Pancreas (tissue), 10 donors: ENCODE measurements at regions not wholly inside any gene's neighbourhood (a gene's known extent, or its start where the extent isn't known, plus 50 kb on each side); places are given as distances from the start of the nearest gene placed in this dataset.
"Not testable (repeated sequence)": the region's sequence is repeated elsewhere in the genome, so short reads cannot be mapped to it uniquely, and the experiment has no call there.

ENCODE experiments used
- ATAC-seq, 4 donors: fragments of 200-7000 bp; cut with Tn5 transposase; one replicate each; pipeline versions ENCODE4 v1.8.0 to v1.9.1; 2020; ENCODE audit warnings: mild to moderate bottlenecking in 4 of 4, moderate library complexity in 4 of 4
- DNase-seq, 6 donors: peaks; one replicate each; pipeline ENCODE4 v3.0.0-alpha.2; 2020
- FAIRE-seq: peaks from 2 replicates; lab custom pipeline; 2012; peaks lifted over from hg19 to GRCh38; lab: Jason Lieb, UNC
- H3K27ac ChIP-seq, 4 donors: fragments of 200-600 bp; sonication (generic); 1 replicate in 3 of 4; 2 replicates in 1 of 4; pipeline versions ENCODE4 v1.5.0 to v1.8.0; 2020
- H3K27me3 ChIP-seq, 4 donors: fragments of 200-600 bp; one replicate each; pipeline ENCODE4 v1.8.0; 2021
- H3K36me3 ChIP-seq, 3 donors: fragments of 200-600 bp; sonication (generic) in 1 of 3; one replicate each; pipeline versions ENCODE4 v1.5.0 to v1.8.0; 2020 to 2021
- H3K4me1 ChIP-seq, 3 donors: fragments of 200-600 bp; one replicate each; pipeline ENCODE4 v1.8.0; 2021
- H3K4me3 ChIP-seq, 4 donors: fragments of 200-600 bp; sonication (generic) in 2 of 4; one replicate each; pipeline versions ENCODE4 v1.5.0 to v1.8.0; 2020 to 2021
- H3K9me3 ChIP-seq, 4 donors: fragments of 200-600 bp; one replicate each; pipeline ENCODE4 v1.8.0; 2021
- CTCF ChIP-seq, 4 donors: fragments of 200-600 bp; sonication (generic) in 3 of 4; IDR thresholded peaks; one replicate each; pipeline versions ENCODE4 v1.5.0 to v1.8.0; 2021; ENCODE audit warnings: antibody characterized with exemption in 4 of 4
- WGBS, 2 donors: extraction: QIAGEN DNeasy Blood & Tissue Kit; methylation state at CpG; one replicate each; pipeline ENCODE4 v1.1.7; 2013; 5-methylcytosine and 5-hydroxymethylcytosine counted together
- intact Hi-C, 3 donors: fragments of 100-400 bp; cut with DNase I; formaldehyde crosslinking; loops; one replicate each; pipeline versions ENCODE4 v1.11.1 to v1.14.2; 2022
- donor health status: healthy with polysubstance abuse.
- donor health status: DM: no; HTN: no; CAD: no; lungs with moderate emphysema.
- donor health status: DM: no; HTN: no; CAD: no.
- donor health status: control.
- donor health status: control.
- donor health status: Bipolar disorder and iron deficiency.
- donor health status: DM: yes; HTN: yes; CAD: no.
- donor health status: DM: no; HTN: no; CAD: no.
- donor health status: DM: no; HTN: no; CAD: no.
- donor health status: DM: yes; HTN: yes; CAD: no.

- Histone ChIP-seq H3K36me3 (no peaks in the 10 kb centered on the region), H3K27me3 (no peaks in the 10 kb centered on the region), H3K4me1 (peaks cover 3 to 15% (median 3%) of the 10 kb centered on the region in 3 donors), H3K4me3 (no peak overlapping the region), H3K27ac (no peak overlapping the region), H3K9me3 (no peaks in the 10 kb centered on the region)
- TF ChIP-seq CTCF (IDR thresholded peaks at IDR 0.05) = no peak
- no peak for ATAC-seq
- no peak for FAIRE-seq
- DNase-seq = no peak
- intact Hi-C loops = no loop called here
- 81 to 92% methylated on average over 7 of the region's 7 CpGs for WGBS, 2 donors
Observed at GRCh38 chr4:24368801-24369200, 215.6 kb downstream of the DHX15 start.

GRCh38 chr4:24364852-24365251, 219.5 kb downstream of the DHX15 start:
- ATAC-seq = no peak
- H3K4me1 ChIP-seq = no peaks in the 10 kb centered on the region
- TF ChIP-seq CTCF (IDR thresholded peaks at IDR 0.05) = no peak
- intact Hi-C loops = no loop called here
- peaks cover 0 to 4% (median 0%) of the 10 kb centered on the region in 4 donors for H3K27me3 ChIP-seq
- WGBS, 2 donors = 80 to 92% methylated on average over 3 of the region's 3 CpGs
- no peaks in the 10 kb centered on the region for H3K36me3 ChIP-seq
- no peaks in the 10 kb centered on the region for H3K9me3 ChIP-seq
- no peak overlapping the region for H3K4me3 ChIP-seq
- DNase-seq = no peak
- H3K27ac ChIP-seq = no peak overlapping the region
- FAIRE-seq = no peak

- no peaks in the 10 kb centered on the region for H3K36me3 ChIP-seq
- no peak for TF ChIP-seq CTCF (IDR thresholded peaks at IDR 0.05)
- no peak overlapping the region for H3K27ac ChIP-seq
- intact Hi-C loops = no loop called here
- H3K4me3 ChIP-seq = no peak overlapping the region
- FAIRE-seq (no peak), DNase-seq (no peak), ATAC-seq (no peak)
- WGBS, 2 donors = 61 to 78% methylated on average over 5 of the region's 5 CpGs
- H3K9me3 ChIP-seq = no peaks in the 10 kb centered on the region
- H3K27me3 ChIP-seq = peaks cover 0 to 4% (median 0%) of the 10 kb centered on the region in 4 donors
- no peaks in the 10 kb centered on the region for H3K4me1 ChIP-seq
Observed at GRCh38 chr4:24364249-24364648, 220.1 kb downstream of the DHX15 start.

- no peak for TF ChIP-seq CTCF (IDR thresholded peaks at IDR 0.05)
- Histone ChIP-seq H3K27me3 (peaks cover 0 to 4% (median 0%) of the 10 kb centered on the region in 4 donors), H3K4me1 (no peaks in the 10 kb centered on the region), H3K36me3 (no peaks in the 10 kb centered on the region), H3K27ac (no peak overlapping the region), H3K9me3 (no peaks in the 10 kb centered on the region), H3K4me3 (no peak overlapping the region)
- FAIRE-seq (no peak), DNase-seq (no peak), ATAC-seq (no peak)
- intact Hi-C loops = no loop called here
- WGBS, 2 donors = 66 to 67% methylated on average over 4 of the region's 4 CpGs
Observed at GRCh38 chr4:24363751-24364150, 220.6 kb downstream of the DHX15 start.

GRCh38 chr4:24352112-24352511, 232.2 kb downstream of the DHX15 start:
- no peak for TF ChIP-seq CTCF (IDR thresholded peaks at IDR 0.05)
- Histone ChIP-seq H3K27me3 (no peaks in the 10 kb centered on the region), H3K9me3 (no peaks in the 10 kb centered on the region), H3K4me3 (no peak overlapping the region), H3K27ac (no peak overlapping the region), H3K36me3 (no peaks in the 10 kb centered on the region), H3K4me1 (no peaks in the 10 kb centered on the region)
- WGBS, 2 donors = 83 to 88% methylated on average over 4 of the region's 4 CpGs
- DNase-seq (no peak), ATAC-seq (no peak), FAIRE-seq (no peak)
- intact Hi-C loops = no loop called here

- intact Hi-C loops, FAIRE-seq, H3K27ac ChIP-seq, H3K4me1 ChIP-seq, ATAC-seq, H3K4me3 ChIP-seq, H3K36me3 ChIP-seq, H3K27me3 ChIP-seq, H3K9me3 ChIP-seq: not testable (repeated sequence)
- WGBS, 2 donors = 77 to 92% methylated on average over 15 of the region's 15 CpGs
- peak in 1 of 6 donors; percentile 25 for DNase-seq
Observed at GRCh38 chr4:24349168-24349996, 235.0 kb downstream of the DHX15 start.
